ENCODE measurements at regions not wholly inside any gene's neighbourhood (a gene's known extent, or its start where the extent isn't known, plus 50 kb on each side); places are given as distances from the start of the nearest gene placed in this dataset.

DNA sequence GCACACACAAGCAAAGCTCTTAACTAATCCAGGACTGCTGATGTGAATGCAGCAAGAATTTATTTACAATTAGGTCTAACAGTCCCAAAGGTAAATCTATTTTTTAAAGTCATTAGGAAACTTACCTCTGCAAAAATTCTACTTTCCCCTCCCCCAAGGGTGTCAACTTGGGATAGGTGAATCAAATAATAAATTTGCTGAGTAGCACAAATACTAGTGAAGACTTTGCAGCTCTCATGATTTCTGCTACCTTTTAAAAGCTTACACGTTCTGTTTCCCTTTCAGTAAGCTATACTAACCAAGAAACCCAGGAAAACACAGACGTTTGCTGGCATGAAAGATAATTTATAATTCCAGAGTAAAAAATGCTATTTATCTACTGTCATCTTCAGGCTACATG is 296.6 kb upstream of the SLC7A11 start:
- 66% methylated on average over 2 of the region's 2 CpGs for WGBS

GRCh38 chr4:138537731-138538490 is 295.8 kb upstream of the SLC7A11 start:
- H3K27me3 ChIP-seq (replicated peaks; ENCODE audit: insufficient read depth), result no peaks in the 10 kb centered on the region
- H3K4me1 ChIP-seq (replicated peaks), result no peaks in the 10 kb centered on the region
- DNase-seq (ENCODE audit: low spot score), result no peak
- H3K27ac ChIP-seq, result no peak overlapping the region
- H3K9me3 ChIP-seq, result no peaks in the 10 kb centered on the region
- H3K36me3 ChIP-seq, result no peaks in the 10 kb centered on the region
- intact Hi-C loops (cut with DNase I), result no loop called here
- 83% methylated on average over 4 of the region's 4 CpGs for WGBS
- TF ChIP-seq, protein P1, sequence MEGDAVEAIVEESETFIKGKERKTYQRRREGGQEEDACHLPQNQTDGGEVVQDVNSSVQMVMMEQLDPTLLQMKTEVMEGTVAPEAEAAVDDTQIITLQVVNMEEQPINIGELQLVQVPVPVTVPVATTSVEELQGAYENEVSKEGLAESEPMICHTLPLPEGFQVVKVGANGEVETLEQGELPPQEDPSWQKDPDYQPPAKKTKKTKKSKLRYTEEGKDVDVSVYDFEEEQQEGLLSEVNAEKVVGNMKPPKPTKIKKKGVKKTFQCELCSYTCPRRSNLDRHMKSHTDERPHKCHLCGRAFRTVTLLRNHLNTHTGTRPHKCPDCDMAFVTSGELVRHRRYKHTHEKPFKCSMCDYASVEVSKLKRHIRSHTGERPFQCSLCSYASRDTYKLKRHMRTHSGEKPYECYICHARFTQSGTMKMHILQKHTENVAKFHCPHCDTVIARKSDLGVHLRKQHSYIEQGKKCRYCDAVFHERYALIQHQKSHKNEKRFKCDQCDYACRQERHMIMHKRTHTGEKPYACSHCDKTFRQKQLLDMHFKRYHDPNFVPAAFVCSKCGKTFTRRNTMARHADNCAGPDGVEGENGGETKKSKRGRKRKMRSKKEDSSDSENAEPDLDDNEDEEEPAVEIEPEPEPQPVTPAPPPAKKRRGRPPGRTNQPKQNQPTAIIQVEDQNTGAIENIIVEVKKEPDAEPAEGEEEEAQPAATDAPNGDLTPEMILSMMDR (IDR thresholded peaks at IDR 0.05), result no peak
- TF ChIP-seq POLR2A (IDR thresholded peaks at IDR 0.05) (no peak), POLR2AphosphoS5 (IDR thresholded peaks at IDR 0.05) (no peak)
- H3K4me3 ChIP-seq, result no peak overlapping the region

More for the DNA sequence above, 296.6 kb upstream of the SLC7A11 start:
- H3K4me3 ChIP-seq, result no peak overlapping the region
- H3K27me3 ChIP-seq (replicated peaks; ENCODE audit: insufficient read depth), result no peaks in the 10 kb centered on the region
- intact Hi-C loops (cut with DNase I), result no loop called here
- DNase-seq (ENCODE audit: low spot score), result no peak
- H3K9me3 ChIP-seq, result no peaks in the 10 kb centered on the region
- no peaks in the 10 kb centered on the region for H3K36me3 ChIP-seq
- H3K27ac ChIP-seq, result no peak overlapping the region
- H3K4me1 ChIP-seq (replicated peaks), result no peaks in the 10 kb centered on the region
- TF ChIP-seq POLR2AphosphoS5 (IDR thresholded peaks at IDR 0.05), result no peak
- TF ChIP-seq, protein P1 (IDR thresholded peaks at IDR 0.05), result no peak
- TF ChIP-seq POLR2A (IDR thresholded peaks at IDR 0.05), result no peak

DNA sequence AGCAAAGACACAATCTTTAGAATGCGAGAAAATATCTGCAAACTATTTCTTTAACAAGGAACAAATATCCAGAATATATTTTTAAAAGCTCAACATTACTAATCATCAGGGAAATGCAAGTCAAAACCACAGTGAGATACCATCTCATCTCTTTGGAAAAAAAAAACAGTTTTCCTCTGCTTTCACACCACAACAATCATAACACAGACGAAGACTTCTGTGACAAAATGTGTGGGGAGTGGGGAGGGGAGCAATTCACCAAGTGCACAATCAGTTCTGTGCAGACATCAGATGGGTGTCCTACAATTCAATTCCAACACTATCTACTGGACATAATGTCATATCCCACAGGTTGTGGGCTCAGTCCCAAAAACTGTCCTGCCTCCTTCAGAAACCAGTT is 293.2 kb upstream of the SLC7A11 start:
- no peaks in the 10 kb centered on the region for H3K4me1 ChIP-seq (replicated peaks)
- DNase-seq (ENCODE audit: low spot score), result no peak
- no peaks in the 10 kb centered on the region for H3K9me3 ChIP-seq
- H3K27ac ChIP-seq, result no peak overlapping the region
- H3K27me3 ChIP-seq (replicated peaks; ENCODE audit: insufficient read depth), result no peaks in the 10 kb centered on the region
- H3K36me3 ChIP-seq, result no peaks in the 10 kb centered on the region
- WGBS, result 46% methylated on average over 2 of the region's 2 CpGs
- H3K4me3 ChIP-seq, result no peak overlapping the region
- TF ChIP-seq, protein P1 (IDR thresholded peaks at IDR 0.05), result no peak
- TF ChIP-seq POLR2AphosphoS5 (IDR thresholded peaks at IDR 0.05), result no peak
- no peak for TF ChIP-seq POLR2A (IDR thresholded peaks at IDR 0.05)
- intact Hi-C loops (cut with DNase I), result no loop called here

GRCh38 chr4:138522366-138522765 is 280.2 kb upstream of the SLC7A11 start:
- H3K9me3 ChIP-seq, result no peaks in the 10 kb centered on the region
- no peaks in the 10 kb centered on the region for H3K36me3 ChIP-seq
- H3K4me1 ChIP-seq (replicated peaks), result no peaks in the 10 kb centered on the region
- intact Hi-C loops (cut with DNase I), result no loop called here
- no peak for DNase-seq (ENCODE audit: low spot score)
- TF ChIP-seq, protein P1 (IDR thresholded peaks at IDR 0.05), result peak in 2 of 4 experiments; percentile 11 to 33
- TF ChIP-seq POLR2A (IDR thresholded peaks at IDR 0.05), result no peak
- H3K27ac ChIP-seq, result no peak overlapping the region
- H3K4me3 ChIP-seq, result no peak overlapping the region
- no peaks in the 10 kb centered on the region for H3K27me3 ChIP-seq (replicated peaks; ENCODE audit: insufficient read depth)
- 100% methylated on average over 1 of the region's 1 CpG for WGBS

- 81% methylated on average over 4 of the region's 4 CpGs for WGBS
- H3K36me3 ChIP-seq, result no peaks in the 10 kb centered on the region
Observed at GRCh38 chr4:138521809-138522208, 279.7 kb upstream of the SLC7A11 start.

More at GRCh38 chr4:138521809-138522208, 279.7 kb upstream of the SLC7A11 start:
- Histone ChIP-seq H3K27ac (no peak overlapping the region), H3K9me3 (no peaks in the 10 kb centered on the region), H3K27me3 (replicated peaks; ENCODE audit: insufficient read depth) (no peaks in the 10 kb centered on the region), H3K4me1 (replicated peaks) (no peaks in the 10 kb centered on the region), H3K4me3 (no peak overlapping the region)
- no peak for DNase-seq (ENCODE audit: low spot score)
- no peak for TF ChIP-seq POLR2AphosphoS5 (IDR thresholded peaks at IDR 0.05)
- TF ChIP-seq, protein P1 (IDR thresholded peaks at IDR 0.05), result no peak
- TF ChIP-seq POLR2A (IDR thresholded peaks at IDR 0.05), result no peak
- intact Hi-C loops (cut with DNase I), result no loop called here
